ENCODE measurements at regions not wholly inside any gene's neighbourhood (a gene's known extent, or its start where the extent isn't known, plus 50 kb on each side); places are given as distances from the start of the nearest gene placed in this dataset.
"Not testable (repeated sequence)": the region's sequence is repeated elsewhere in the genome, so short reads cannot be mapped to it uniquely, and the experiment has no call there.

DNA sequence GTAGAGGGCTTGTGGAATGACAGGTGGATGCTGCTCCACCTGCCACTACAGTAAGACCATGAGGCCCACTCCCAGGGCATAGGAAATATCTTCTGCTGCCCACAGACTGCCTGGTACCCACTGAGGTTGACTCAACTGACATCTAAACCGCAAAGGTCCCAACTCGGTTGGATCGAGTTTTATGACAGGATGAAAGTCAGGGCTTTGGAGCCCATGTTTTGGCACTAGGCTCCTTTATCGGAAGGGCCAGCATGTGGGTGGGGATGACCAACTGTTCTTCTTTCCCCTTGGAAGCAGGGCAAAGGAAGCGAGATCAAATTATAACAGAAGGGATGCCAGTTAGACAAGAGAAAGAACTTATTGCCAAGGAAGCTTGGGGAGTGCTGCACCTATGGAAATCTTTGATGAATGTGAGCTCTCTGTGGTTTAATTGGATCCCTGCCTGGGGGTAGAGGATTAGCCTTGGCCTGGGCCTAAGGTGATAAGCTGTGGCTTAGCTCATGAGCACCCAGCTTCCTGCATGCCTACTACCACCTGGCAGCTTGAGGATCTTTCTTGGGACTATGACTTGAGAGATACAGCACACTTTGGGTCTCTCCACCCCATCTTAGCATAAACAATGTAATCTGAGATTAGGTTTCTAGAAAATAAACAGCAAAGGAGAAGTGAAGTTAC is 121.8 kb downstream of the KCNA5 start:
- no peak for DNase-seq (ENCODE audit: low read depth in 2 of 2)

GRCh38 chr12:5166976-5167375 is 123.3 kb downstream of the KCNA5 start:
- DNase-seq (ENCODE audit: low read depth in 2 of 2) = peak; percentile 99

DNA sequence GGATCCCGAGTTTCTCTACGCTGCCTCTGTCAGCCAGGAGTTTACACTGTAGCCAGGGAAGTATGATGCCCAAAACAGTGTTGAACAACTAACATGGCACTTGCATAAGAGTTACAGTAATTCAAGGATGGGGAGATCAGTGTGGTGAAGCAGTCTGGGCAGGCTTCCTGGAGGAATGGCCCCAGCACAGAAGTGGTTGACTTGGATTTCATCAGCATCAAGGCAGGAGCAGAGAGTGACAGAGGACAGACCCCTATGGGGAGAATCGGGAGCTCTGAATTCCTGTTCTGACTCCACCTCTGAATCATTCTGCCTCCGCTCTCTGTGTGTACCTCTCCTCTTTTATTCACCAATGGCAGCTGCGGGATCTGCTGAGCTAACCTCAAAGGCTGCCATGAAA is 124.5 kb downstream of the KCNA5 start:
- no peak for DNase-seq (ENCODE audit: low read depth in 2 of 2)

GRCh38 chr12:5170844-5171243 is 127.2 kb downstream of the KCNA5 start:
- no peak for DNase-seq (ENCODE audit: low read depth in 2 of 2)

DNA sequence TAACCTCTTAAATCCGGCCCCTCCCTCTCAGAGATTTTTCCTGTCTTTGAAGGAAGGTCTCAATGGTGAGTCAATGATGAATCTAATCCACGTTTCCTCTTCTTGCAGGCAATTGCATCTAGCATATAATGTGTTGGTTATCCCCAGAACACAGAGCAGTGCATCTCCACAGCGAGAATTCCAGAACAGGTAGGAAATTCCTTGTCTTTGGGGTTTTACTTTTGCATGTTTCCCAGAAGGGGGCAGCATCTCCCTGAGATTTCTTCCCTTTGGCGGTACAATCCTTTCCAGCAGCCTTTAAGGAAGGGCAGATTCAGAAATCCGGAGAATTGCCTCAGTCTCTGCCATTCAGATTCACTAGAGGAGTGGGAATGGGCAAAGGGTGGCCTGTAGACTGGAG is 128.0 kb downstream of the KCNA5 start:
- DNase-seq (ENCODE audit: low read depth in 2 of 2) = peak; percentile 59

DNA sequence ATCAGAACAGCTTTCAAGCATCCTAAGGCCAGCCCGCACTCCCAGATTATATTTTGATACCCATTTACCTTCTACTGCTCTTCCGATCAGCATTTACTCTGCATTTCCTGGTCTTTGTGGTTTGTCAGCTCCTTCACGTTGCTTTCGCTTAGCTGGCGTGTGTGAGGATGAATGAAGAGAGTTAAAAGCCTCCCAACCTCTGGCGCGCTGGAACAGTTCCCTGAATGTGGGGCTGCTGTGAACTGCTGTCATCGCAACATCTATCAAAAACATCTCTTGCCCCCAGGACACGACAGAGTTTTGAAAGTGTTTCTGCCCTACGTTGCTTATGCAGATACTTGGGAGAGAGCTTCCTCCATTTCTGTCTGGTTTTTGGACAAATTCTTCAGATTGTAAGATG is 129.2 kb downstream of the KCNA5 start:
- DNase-seq (ENCODE audit: low read depth in 2 of 2) = peak; percentile 42 to 57

DNA sequence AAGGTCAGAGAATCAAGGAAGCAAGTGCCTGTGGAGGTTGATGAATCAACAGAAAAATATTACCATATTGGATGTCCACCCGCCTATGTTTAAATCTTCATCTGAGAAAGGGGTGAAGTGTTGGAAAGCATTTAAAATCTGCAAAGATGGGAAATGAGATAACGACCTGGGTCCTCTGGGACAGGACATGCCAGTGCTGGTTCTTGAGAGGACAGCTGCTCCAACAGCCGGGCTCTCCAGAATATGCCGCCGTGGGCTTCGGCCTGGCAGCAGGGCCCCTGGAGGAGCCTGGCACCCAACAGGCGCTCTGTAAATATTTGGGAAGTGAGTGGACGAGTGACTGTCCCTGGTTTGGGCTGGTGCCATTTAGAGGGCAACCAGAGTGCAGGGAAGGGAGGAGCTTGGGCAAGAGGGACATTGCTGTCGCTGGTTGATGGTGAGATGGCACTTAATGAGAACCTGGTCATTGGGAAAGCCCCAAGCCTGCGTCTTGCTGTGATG is 129.9 kb downstream of the KCNA5 start:
- no peak for DNase-seq (ENCODE audit: low read depth in 2 of 2)

GRCh38 chr12:5175415-5175814 is 131.7 kb downstream of the KCNA5 start:
- DNase-seq (ENCODE audit: low read depth in 2 of 2) = not testable (repeated sequence)

GRCh38 chr12:5176036-5176435 is 132.4 kb downstream of the KCNA5 start:
- DNase-seq (ENCODE audit: low read depth in 2 of 2) = no peak

GRCh38 chr12:5177096-5177495 is 133.4 kb downstream of the KCNA5 start:
- no peak for DNase-seq (ENCODE audit: low read depth in 2 of 2)

GRCh38 chr12:5177731-5178130 is 134.1 kb downstream of the KCNA5 start:
- DNase-seq (ENCODE audit: low read depth in 2 of 2) = no peak

GRCh38 chr12:5178571-5178970 is 134.9 kb downstream of the KCNA5 start:
- no peak for DNase-seq (ENCODE audit: low read depth in 2 of 2)

GRCh38 chr12:5180496-5180895 is 136.8 kb downstream of the KCNA5 start:
- DNase-seq (ENCODE audit: low read depth in 2 of 2) = no peak

DNA sequence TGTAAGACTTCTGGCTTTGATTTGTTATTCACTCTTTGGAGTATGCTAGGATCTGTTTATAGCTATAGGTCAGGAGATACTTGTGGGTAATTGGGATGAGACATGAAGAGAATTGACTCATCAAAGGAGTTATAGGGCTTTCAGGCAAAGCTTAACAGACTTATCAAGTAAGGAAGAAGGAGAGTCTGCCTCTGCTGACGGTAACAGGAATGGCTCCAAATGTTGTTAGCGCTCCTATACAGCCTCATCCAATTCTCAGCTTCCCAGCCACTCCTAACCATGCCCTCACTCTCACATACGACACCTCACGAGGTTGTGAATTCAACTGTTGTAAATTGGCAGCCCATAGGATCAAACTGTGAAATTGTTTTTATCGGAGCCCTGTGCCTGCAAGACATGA is 140.5 kb downstream of the KCNA5 start:
- no peak for DNase-seq (ENCODE audit: low read depth in 2 of 2)

- no peak for DNase-seq (ENCODE audit: low read depth in 2 of 2)
Measured at GRCh38 chr12:5185435-5186069, 141.9 kb downstream of the KCNA5 start.

GRCh38 chr12:5186715-5187114 is 143.0 kb downstream of the KCNA5 start:
- no peak for DNase-seq (ENCODE audit: low read depth in 2 of 2)

DNA sequence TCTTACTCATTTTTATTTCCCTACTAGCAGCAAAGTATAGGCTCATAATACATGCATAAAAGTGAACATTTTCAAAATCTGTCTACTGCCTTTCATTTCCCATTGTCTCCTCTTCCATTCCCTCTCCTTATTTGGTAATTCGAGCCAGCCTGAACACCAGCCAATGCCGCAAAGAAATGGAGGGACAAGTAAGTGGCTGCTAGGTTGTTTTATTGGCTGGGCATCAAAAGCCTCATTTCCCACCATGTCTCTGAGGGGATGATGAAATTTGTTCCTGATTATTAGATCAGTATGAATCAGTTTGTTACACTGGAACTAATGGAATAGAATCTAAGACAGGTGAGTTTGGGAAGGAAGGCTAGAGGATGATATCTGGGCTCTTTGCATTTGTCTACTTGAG is 143.5 kb downstream of the KCNA5 start:
- no peak for DNase-seq (ENCODE audit: low read depth in 2 of 2)

DNA sequence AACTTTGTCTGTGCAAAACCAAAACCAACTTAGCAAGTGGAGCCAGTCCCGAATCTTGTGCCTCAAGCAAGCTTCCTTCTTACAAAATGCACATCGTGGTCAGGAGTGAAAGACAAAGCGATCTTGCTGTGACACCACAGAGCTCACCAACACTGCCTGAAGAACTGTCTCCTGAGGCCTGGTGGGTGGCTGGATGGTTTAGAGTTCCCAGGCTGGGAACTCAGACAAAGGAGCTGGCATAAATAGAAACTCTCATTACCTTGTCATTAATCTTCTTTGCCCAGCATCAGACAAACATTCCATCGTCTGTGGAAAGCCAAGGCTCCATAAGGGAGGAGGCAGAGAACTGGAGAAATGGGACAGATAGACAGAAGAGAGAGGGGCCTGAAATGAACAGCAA is 144.8 kb downstream of the KCNA5 start:
- DNase-seq (ENCODE audit: low read depth in 2 of 2) = no peak

- no peak for DNase-seq (ENCODE audit: low read depth in 2 of 2)
Measured at GRCh38 chr12:5189173-5189572, 145.5 kb downstream of the KCNA5 start.

GRCh38 chr12:5191803-5192538 is 148.3 kb downstream of the KCNA5 start:
- DNase-seq (ENCODE audit: low read depth in 2 of 2) = no peak

DNA sequence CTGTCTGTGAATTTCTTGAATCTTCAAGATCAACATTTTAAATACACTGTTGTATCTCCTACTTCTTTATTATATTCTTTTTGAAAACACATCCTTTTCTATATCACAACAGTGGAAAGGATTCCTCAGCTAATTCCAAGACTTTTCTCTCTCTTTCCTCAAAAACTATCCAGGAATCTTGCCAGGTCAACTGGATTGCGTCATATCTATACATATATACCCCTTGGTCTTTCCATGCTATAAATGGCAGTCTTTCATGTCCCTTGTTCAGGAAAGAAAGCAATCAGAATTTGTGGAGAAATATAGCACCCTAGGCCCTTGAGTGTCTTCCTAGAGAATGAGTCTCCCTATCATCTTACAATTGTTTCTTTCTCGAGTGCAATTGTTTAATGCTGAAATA is 149.0 kb downstream of the KCNA5 start:
- DNase-seq (ENCODE audit: low read depth in 2 of 2) = peak; percentile 35 to 40

DNA sequence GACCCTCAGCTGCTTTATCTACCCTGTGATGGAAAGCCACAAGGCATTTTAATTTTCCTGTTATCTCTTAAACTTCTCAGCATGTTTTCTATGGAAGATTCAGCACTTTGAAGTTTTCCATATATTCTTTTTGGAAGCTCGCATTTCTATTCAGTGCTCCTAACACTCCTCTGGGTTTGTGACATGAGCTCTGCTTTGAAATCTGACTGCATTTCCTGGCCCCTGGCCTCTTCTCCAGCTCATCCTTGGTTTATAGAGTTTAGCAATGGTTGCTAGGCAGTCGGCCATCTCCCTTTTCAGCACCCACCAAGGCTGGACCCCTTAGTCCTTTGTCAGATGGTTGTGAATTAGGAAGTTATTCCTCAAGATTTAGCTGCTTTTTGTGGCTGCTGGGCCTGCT is 150.6 kb downstream of the KCNA5 start:
- no peak for DNase-seq (ENCODE audit: low read depth in 2 of 2)

DNA sequence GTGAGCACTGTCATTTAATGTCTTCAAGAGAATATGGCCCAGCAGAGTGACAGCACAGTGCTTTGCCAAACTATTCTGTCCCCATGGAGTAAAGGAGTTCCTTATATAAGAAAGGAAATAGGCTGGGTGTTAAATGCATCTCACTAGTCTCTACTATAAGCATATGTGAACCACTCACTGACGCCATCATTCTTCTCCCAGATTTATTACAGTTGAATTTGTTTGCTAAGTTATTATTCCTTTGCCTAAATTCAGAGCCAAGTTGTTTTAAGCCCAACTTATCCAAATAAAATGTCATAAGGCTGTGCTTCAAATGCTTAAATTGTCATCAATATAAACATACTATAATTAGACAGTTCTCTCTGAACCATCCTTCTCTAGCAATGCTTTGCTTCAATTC is 151.6 kb downstream of the KCNA5 start:
- no peak for DNase-seq (ENCODE audit: low read depth in 2 of 2)
